Kidney epithelial cell (primary cell): ENCODE measurements at regions not wholly inside any gene's neighbourhood (a gene's known extent, or its start where the extent isn't known, plus 50 kb on each side); places are given as distances from the start of the nearest gene placed in this dataset.

Experiments used
- DNase-seq: peaks from one replicate; pipeline ENCODE4 v3.0.0-alpha.2; 2010; ENCODE audit warnings: low read depth
- H3K27me3 ChIP-seq: 2 replicates; pipeline ENCODE4 v1.6.0; 2011; ENCODE audit warnings: low read length; ENCODE audit not compliant: control insufficient read depth, insufficient read depth
- H3K36me3 ChIP-seq: 2 replicates; pipeline ENCODE4 v1.5.1; 2011; ENCODE audit warnings: low read length; ENCODE audit not compliant: control insufficient read depth, insufficient read depth
- H3K4me3 ChIP-seq: 2 replicates; pipeline ENCODE4 v1.5.1; 2011; ENCODE audit warnings: low read depth, mild to moderate bottlenecking, control low read depth, low read length
- TF ChIP-seq, protein P1 (sequence below): IDR thresholded peaks from 2 replicates; pipeline ENCODE4 v1.5.1; 2011; ENCODE audit warnings: mild to moderate bottlenecking, moderate library complexity, low read length, control low read depth, inconsistent platforms; ENCODE audit not compliant: insufficient read depth, poor library complexity, severe bottlenecking

DNA sequence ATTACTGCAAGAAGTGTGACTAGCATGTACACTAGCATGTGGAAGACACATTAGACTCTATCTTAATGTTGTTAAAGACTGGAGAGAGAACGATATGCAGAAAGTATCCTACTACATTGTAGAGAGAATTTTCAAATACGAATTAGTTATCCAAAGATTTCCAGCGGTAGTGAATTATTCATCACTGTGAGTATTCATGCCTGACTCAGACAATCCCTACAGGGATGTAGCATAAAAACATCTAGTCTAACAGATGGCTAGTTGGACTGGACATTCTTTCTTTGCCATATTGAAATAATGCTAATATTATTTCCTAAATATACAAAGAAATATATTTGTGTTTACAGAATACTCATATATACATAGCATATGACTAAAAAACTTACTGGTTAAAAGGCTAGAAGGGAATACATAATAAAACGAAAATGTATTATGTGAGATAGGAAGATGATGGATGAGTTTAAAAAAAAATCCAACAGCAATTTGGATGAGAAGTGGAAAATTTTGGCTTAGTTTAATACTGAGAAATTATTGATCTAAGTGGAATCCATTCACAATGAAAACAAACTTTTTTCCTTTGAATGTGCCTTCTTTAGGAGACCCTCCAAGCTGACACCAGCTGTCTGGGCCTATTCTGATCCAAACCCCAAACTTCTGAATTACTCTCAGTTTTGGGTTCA is 580.7 kb downstream of the RFPL4B start:
- no peaks in the 10 kb centered on the region for H3K27me3 ChIP-seq
- no peak overlapping the region for H3K4me3 ChIP-seq
- no peaks in the 10 kb centered on the region for H3K36me3 ChIP-seq
- no peak for DNase-seq
- TF ChIP-seq, protein P1, sequence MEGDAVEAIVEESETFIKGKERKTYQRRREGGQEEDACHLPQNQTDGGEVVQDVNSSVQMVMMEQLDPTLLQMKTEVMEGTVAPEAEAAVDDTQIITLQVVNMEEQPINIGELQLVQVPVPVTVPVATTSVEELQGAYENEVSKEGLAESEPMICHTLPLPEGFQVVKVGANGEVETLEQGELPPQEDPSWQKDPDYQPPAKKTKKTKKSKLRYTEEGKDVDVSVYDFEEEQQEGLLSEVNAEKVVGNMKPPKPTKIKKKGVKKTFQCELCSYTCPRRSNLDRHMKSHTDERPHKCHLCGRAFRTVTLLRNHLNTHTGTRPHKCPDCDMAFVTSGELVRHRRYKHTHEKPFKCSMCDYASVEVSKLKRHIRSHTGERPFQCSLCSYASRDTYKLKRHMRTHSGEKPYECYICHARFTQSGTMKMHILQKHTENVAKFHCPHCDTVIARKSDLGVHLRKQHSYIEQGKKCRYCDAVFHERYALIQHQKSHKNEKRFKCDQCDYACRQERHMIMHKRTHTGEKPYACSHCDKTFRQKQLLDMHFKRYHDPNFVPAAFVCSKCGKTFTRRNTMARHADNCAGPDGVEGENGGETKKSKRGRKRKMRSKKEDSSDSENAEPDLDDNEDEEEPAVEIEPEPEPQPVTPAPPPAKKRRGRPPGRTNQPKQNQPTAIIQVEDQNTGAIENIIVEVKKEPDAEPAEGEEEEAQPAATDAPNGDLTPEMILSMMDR, result no peak

DNA sequence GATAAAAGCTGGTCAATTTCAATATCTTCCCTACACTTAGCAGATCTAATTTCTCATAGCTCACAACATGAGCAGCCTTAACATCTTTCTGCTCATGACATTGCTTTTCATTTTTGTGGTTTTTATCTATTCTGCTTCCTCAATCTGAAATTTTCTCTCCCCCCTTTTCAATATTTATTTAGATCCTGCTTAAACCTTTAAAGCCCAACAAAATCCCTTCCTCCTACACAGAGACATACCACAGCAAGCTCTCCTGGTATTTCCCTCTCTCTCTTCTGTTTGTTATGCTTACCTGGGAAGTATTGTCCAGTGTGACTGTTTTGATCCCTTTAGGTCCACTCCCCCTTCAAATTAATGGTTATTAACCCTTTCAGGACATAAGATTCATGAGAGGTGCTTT is 582.5 kb downstream of the RFPL4B start:
- Histone ChIP-seq H3K4me3 (no peak overlapping the region), H3K36me3 (no peaks in the 10 kb centered on the region), H3K27me3 (no peaks in the 10 kb centered on the region)
- DNase-seq, result no peak
- TF ChIP-seq, protein P1, result no peak

DNA sequence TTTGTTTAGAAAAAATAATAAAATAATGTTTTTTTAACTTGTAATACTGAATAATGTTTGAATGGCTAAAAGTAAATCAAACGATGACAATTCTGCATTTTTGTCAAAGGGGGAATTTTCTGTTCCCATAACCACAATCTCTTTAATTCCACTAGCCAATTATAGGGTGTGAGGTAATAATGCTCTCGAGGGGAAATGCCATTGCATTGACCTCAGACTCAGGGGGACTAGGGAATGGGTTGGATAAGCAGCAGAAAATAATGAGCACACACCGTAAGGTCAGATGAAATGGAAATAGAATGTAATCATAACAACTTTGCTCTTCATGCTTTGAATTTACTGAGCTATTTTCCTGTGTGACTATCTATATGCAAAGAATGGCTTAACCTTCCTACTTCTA is 584.7 kb downstream of the RFPL4B start:
- TF ChIP-seq, protein P1, result no peak
- H3K4me3 ChIP-seq, result no peak overlapping the region
- H3K36me3 ChIP-seq, result no peaks in the 10 kb centered on the region
- H3K27me3 ChIP-seq, result no peaks in the 10 kb centered on the region
- DNase-seq, result no peak

DNA sequence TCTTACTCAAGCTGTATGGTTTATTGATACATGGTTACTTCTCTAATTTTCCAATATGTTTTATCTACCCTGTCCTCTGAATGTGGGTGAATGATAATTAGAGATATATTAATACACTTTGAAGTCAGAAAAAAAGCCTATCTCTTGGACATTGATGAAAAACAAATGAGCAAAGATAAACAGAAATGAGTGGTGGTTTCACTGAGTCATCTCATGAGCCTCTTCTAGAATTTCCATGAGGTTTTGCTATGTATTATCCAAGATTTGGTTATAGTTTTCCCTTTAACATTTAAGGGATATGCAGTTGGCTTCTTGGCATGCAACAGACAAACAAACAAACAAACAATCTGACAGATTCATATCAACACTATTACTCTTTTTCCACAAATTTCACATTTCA is 586.8 kb downstream of the RFPL4B start:
- TF ChIP-seq, protein P1, result no peak
- DNase-seq, result no peak

DNA sequence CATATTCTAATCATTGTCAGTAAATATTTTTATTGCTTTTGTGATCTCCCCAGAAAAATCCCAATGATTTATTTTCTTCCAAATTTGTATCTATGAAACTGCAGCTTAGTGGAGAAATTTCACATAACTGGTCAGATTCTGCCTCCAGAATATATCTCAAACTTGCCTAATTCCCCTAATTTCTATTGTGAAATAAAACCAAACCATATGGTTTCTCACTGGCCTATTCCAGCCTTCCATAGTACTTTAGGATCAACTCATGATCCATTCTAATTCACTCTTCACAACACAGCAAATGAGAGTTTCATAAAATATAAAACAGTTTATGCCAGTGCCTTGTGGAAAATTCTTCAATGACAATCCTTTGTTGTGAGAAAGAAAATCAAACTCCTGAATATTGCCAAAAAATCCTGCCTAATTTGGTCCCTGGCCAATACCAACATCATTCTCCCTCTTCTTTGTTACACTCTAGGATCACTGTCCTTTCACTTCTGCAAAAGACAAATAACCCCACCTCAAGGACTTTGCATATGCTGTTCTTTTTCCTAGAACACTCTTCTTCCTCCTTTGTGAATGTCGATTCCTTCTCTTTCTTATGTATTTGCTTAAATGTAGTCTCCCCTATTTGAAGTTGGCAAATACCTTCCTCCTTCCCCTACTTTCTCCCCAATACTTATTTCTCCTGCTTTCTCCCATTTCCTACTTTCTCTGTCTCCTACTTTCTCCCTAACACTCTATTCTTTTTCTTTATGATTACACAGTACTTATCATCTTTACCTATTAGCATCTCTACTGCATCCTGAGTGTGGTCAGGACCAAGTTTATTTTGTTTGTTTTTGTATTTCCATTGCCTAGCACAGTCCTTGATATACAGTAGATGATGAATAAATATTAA is 587.5 kb downstream of the RFPL4B start:
- no peaks in the 10 kb centered on the region for H3K27me3 ChIP-seq
- H3K36me3 ChIP-seq, result no peaks in the 10 kb centered on the region
- TF ChIP-seq, protein P1, result no peak
- DNase-seq, result no peak
- H3K4me3 ChIP-seq, result no peak overlapping the region

More for the DNA sequence above, 586.8 kb downstream of the RFPL4B start:
- H3K27me3 ChIP-seq, result no peaks in the 10 kb centered on the region
- H3K36me3 ChIP-seq, result no peaks in the 10 kb centered on the region
- no peak overlapping the region for H3K4me3 ChIP-seq
